Prostate gland (tissue), 2 donors: ENCODE measurements at regions not wholly inside any gene's neighbourhood (a gene's known extent, or its start where the extent isn't known, plus 50 kb on each side); places are given as distances from the start of the nearest gene placed in this dataset.
"Not testable (repeated sequence)": the region's sequence is repeated elsewhere in the genome, so short reads cannot be mapped to it uniquely, and the experiment has no call there.

Experiments
- POLR2AphosphoS5 ChIP-seq: sonication (generic); formaldehyde crosslinking; IDR thresholded peaks from one replicate; pipeline ENCODE4 v1.6.1; 2017; ENCODE audit warnings: antibody characterized with exemption
- TF ChIP-seq, protein P1 (sequence below), 4 experiments: fragments of 200-600 bp in 2 of 4; fragments of 450-650 bp in 2 of 4; sonication (generic) in 2 of 4; IDR thresholded peaks; 1 replicate in 3 of 4; 2 replicates in 1 of 4; pipeline ENCODE4 v1.5.1; 2016 to 2019; ENCODE audit warnings: antibody characterized with exemption in 4 of 4, mild to moderate bottlenecking in 2 of 4, moderate library complexity in 2 of 4

DNA sequence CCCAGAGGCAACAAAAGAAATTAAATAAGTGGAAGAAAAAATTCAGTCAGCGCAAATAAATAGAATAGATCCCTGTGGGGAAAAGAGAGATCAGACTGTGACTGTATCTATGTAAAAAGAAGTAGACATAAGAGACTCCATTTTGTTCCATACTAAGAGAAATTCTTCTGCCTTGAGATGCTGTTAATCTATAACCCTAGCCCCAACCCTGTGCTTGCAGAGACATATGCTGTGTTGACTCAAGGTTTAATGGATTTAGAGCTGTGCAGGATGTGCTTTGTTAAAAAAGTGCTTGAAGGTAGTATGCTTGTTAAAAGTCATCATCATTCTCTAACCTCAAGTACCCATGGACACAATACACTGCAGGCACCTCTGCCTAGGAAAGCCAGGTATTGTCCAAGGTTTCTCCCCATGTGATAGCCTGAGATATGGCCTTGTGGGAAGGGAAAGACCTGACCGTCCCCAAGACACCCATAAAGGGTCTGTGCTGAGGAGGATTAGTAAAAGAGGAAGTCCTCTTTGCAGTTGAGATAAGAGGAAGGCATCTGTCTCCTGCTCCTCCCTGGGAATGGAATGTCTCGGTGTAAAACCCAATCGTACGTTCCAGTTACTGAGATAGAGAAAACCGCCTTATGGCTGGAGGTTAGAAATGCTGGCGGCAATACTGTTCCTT is 161.8 kb downstream of the GPX5 start:
- TF ChIP-seq, protein P1, sequence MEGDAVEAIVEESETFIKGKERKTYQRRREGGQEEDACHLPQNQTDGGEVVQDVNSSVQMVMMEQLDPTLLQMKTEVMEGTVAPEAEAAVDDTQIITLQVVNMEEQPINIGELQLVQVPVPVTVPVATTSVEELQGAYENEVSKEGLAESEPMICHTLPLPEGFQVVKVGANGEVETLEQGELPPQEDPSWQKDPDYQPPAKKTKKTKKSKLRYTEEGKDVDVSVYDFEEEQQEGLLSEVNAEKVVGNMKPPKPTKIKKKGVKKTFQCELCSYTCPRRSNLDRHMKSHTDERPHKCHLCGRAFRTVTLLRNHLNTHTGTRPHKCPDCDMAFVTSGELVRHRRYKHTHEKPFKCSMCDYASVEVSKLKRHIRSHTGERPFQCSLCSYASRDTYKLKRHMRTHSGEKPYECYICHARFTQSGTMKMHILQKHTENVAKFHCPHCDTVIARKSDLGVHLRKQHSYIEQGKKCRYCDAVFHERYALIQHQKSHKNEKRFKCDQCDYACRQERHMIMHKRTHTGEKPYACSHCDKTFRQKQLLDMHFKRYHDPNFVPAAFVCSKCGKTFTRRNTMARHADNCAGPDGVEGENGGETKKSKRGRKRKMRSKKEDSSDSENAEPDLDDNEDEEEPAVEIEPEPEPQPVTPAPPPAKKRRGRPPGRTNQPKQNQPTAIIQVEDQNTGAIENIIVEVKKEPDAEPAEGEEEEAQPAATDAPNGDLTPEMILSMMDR (IDR thresholded peaks at IDR 0.05): not testable (repeated sequence)
- not testable (repeated sequence) for TF ChIP-seq POLR2AphosphoS5
